HG03521 (cell line): ENCODE measurements at regions not wholly inside any gene's neighbourhood (a gene's known extent, or its start where the extent isn't known, plus 50 kb on each side); places are given as distances from the start of the nearest gene placed in this dataset.
"Not testable (repeated sequence)": the region's sequence is repeated elsewhere in the genome, so short reads cannot be mapped to it uniquely, and the experiment has no call there.

Experiments used
- ATAC-seq: cut with Tn5 transposase; IDR thresholded peaks from one replicate; pipeline ENCODE4 v1.9.1; 2021; ENCODE audit warnings: mild to moderate bottlenecking, moderate library complexity; ENCODE audit not compliant: unreplicated experiment

GRCh38 chr12:74066476-74066875 lies 471.2 kb upstream of the ATXN7L3B start:
- no peak for ATAC-seq

GRCh38 chr12:74071182-74071581 lies 466.5 kb upstream of the ATXN7L3B start:
- ATAC-seq, result no peak

DNA sequence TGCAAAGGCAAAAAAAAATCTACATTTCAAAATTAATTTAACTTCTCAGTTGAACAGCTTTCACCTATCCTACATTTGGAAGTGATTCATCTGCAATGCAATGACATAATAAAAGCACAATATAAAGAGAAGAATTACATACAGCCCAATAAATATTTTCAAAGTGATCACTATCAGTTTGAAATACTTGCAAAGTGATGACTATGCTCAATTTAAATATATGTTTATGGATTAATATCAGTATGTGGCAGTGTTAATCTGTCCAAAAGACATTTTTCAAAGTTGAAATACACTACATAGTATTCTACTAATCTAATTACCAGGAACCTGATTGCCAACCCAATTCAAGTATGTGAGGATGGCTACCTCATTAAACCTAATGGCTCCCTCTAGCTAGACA lies 460.7 kb upstream of the ATXN7L3B start:
- no peak for ATAC-seq

GRCh38 chr12:74105434-74105833 lies 432.2 kb upstream of the ATXN7L3B start:
- no peak for ATAC-seq

GRCh38 chr12:74108729-74109128 lies 428.9 kb upstream of the ATXN7L3B start:
- no peak for ATAC-seq

DNA sequence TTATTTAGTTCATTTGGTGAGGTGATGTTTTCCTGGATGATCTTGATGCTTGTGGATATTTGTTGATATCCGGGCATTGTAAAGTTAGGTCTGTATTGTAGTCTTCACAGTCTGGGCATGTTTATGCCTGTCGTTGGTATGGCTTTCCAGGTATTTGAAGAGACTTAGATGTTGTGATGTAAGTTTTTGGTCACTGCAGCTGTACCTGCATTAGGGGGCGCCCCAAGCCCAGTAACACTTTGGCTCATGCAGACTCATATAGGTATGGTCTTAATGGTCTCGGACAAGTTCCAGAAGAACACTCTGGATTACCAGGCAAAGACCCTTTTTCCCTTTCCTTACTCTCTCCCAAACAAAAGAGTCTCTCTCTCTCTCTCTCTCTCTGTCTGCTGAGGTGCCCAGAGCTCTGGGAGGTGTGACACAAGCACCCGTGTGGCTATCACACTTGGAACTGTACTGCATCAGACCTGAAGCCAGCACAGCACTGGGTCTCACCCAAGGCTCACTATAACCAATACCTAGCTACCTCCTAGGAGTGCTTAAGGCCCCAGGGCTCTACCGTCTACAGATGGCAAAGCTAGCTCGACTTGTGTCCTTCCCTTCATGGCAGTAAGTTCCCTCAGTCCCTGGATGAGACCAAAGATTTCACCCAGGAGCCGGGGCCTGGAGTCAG lies 425.8 kb upstream of the ATXN7L3B start:
- no peak for ATAC-seq

- ATAC-seq, result no peak
Measured at GRCh38 chr12:74119811-74120362, 417.7 kb upstream of the ATXN7L3B start.

DNA sequence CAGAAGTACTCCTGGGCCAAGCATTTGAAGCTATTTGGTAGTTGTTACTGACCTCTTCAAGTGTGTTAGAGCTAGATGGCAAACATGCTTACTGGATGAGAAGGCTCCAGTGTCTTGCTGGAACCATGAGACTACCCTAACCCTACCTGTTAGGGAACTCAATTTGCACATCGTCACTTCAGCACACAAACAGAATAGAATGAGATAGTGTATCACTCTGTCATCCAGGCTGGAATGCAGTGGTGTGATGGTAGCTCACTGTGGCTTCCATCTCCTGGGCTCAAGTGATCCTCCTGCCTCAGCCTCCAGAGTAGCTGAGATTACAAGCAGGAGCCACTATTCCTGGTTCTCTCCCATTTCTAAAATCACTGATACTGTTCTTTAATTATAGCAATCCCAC lies 417.0 kb upstream of the ATXN7L3B start:
- no peak for ATAC-seq

DNA sequence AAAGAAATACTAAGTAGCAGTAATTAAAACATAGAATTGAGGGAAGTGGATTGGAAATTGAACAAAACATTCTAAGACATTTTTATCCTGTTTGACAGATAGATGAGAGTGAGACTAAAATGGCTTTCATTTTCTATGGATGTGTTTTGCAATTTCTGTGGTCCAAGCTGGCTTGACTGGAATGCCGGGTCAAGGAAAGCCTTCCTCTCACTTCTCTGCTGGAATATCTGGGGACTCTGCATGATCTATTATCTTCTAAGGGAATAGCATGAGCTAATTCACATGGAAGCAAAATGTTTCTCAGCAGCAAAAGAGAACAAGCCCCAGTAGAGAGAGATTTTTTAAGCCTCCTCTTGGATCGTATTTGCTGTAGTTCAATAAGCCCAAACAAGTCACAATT lies 407.9 kb upstream of the ATXN7L3B start:
- no peak for ATAC-seq

GRCh38 chr12:74144396-74144795 lies 393.2 kb upstream of the ATXN7L3B start:
- no peak for ATAC-seq

DNA sequence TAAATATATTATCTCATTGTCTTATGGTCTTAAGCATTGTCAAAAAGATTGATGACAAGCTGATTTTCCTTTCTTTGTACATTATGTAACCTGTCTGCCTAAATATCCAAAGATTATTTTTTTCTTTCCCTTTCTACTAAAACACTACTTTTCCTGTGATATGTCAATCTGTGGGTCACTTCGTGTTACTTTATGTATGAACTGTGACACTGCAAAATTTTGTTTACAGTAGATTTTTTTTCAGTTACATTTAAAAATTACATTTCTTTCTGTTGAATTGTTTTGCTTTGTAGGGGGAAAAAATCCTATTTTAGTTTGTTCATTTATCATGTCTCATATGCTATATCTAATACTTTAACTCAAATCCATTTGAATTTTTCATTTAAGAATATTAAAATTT lies 392.3 kb upstream of the ATXN7L3B start:
- ATAC-seq, result no peak

DNA sequence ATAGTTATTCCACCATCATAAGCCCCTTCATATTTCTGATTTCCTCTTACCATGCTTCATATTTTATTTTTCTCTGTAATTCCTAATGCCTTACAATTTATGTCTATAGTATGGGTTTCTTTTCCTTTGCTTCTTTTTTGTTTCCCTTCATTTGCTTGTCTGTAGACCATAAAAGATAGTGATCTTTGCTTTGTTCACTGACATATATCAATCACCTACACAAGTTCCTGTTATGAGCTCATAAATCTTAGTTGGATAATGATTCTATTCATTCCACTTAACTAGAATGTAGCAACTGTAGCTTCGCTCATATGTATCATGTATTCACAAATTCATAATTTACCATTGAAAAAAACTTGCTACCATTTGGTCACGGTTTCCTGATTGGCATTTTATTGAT lies 388.8 kb upstream of the ATXN7L3B start:
- ATAC-seq, result no peak

GRCh38 chr12:74152370-74152769 lies 385.3 kb upstream of the ATXN7L3B start:
- no peak for ATAC-seq

GRCh38 chr12:74166096-74166495 lies 371.5 kb upstream of the ATXN7L3B start:
- ATAC-seq, result no peak

DNA sequence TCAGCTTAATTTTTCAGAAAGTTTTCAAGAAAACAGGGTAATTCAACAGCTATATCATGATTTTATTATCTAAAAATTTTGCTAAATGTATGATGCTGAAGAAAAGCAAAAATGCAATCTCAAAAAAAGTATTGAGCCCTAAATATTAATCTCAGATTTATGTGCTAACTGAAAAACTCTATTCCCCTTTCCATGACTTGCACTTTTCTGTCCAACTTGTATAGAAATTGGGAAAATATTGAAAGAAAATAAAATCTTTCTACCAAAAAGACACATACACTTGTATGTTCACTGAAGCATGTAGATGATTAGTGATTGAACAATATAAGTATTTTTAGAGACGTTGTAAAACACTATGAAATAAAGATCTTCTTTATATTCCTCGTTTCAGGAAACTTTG lies 368.0 kb upstream of the ATXN7L3B start:
- ATAC-seq, result no peak

DNA sequence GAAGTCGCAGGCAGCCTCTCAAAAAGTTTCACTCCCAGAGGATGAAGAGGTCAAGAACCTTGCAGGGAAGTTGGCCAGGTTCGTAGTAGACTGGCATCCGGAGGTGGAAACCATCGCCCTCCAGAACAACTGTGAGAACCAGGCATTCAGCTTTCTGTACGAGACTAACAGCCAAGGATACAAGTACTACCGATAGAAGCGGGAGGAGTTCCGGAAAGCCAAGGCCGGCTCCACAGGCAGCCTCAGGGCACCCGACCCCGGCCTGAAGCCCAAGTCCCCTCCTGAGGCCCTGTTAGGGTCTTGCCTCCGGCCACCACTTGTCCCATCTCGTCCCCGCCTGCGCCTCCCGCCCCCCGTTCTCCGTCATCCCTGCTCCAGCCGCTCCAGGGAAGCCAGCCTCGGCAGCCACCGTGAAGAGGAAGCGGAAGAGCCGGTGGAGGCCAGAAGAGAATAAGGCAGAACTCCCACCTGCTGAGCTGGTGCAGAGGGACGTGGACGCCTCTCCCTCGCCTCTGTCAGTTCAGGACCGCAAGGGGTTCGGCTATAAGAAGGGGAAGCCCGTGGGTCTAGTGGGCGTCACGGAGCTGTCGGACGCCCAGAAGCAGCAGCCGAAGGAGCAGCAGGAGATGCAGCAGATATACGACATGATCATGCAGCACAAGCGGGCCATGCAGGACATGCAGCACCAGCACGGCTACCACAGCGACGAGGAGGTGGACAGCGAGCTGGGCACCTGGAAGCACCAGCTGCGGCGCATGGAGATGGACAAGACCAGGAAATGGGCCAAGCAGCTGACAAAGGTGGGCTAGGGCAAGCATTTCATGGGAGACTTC lies 366.8 kb upstream of the ATXN7L3B start:
- ATAC-seq, result no peak

- ATAC-seq, result no peak
Measured at GRCh38 chr12:74171478-74171909, 366.1 kb upstream of the ATXN7L3B start.

DNA sequence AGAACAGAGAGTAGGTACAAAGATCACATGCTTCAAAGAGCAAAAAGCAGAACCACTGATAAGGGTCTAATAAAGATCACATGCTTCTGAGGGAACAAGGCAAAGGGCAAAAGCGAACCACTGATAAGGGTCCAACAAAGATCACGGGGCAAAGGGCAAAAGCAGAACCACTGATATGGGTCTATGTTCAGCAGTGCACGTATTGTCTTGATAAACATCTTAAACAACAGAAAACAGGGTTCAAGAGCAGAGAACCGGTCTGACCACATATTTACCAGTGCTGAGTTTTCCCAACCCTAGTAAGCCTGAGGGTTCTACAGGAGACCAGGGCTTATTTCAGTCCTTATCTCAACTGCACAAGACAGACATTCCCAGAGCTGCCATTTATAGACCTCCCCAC lies 362.7 kb upstream of the ATXN7L3B start:
- not testable (repeated sequence) for ATAC-seq

GRCh38 chr12:74185360-74185759 lies 352.3 kb upstream of the ATXN7L3B start:
- ATAC-seq, result no peak

- ATAC-seq, result no peak
Measured at GRCh38 chr12:74193191-74193590, 344.4 kb upstream of the ATXN7L3B start.

GRCh38 chr12:74204236-74204635 lies 333.4 kb upstream of the ATXN7L3B start:
- no peak for ATAC-seq
